T-helper 2 cell treated with Interferon-gamma antibody and Interleukin-4, amounts not matched to agents 5 μg/mL and 100 μg/mL, for 36 hours (primary cell): ENCODE measurements at regions not wholly inside any gene's neighbourhood (a gene's known extent, or its start where the extent isn't known, plus 50 kb on each side); places are given as distances from the start of the nearest gene placed in this dataset.

Source experiments
- DNase-seq: peaks from one replicate; pipeline ENCODE4 v3.0.0; 2021; ENCODE audit warnings: low spot score
- H3K27ac Mint-ChIP-seq: one replicate; pipeline ENCODE4 v1.8.0; 2021; ENCODE audit warnings: mild to moderate bottlenecking, mixed read lengths
- H3K27me3 Mint-ChIP-seq: one replicate; pipeline ENCODE4 v1.8.0; 2021; ENCODE audit warnings: low read depth, mixed read lengths
- H3K36me3 Mint-ChIP-seq: one replicate; pipeline ENCODE4 v1.8.0; 2021; ENCODE audit warnings: low read depth, mixed read lengths
- H3K4me1 Mint-ChIP-seq: one replicate; pipeline ENCODE4 v1.8.0; 2021; ENCODE audit warnings: low read depth, mixed read lengths
- H3K4me3 Mint-ChIP-seq: one replicate; pipeline ENCODE4 v1.8.0; 2022; ENCODE audit warnings: mild to moderate bottlenecking, moderate library complexity, mixed read lengths
- H3K9me3 Mint-ChIP-seq: one replicate; pipeline ENCODE4 v1.8.0; 2021; ENCODE audit warnings: mixed read lengths

GRCh38 chr16:65867276-65867960, 499.1 kb upstream of the CDH5 start:
- H3K4me3 Mint-ChIP-seq = no peak overlapping the region
- H3K27me3 Mint-ChIP-seq = no peaks in the 10 kb centered on the region
- H3K36me3 Mint-ChIP-seq = no peaks in the 10 kb centered on the region
- no peak overlapping the region for H3K27ac Mint-ChIP-seq
- H3K9me3 Mint-ChIP-seq = peaks cover 7% of the 10 kb centered on the region
- H3K4me1 Mint-ChIP-seq = no peaks in the 10 kb centered on the region
- DNase-seq = no peak

- H3K9me3 Mint-ChIP-seq = peaks cover 7% of the 10 kb centered on the region
- no peak for DNase-seq
- no peak overlapping the region for H3K27ac Mint-ChIP-seq
- no peaks in the 10 kb centered on the region for H3K36me3 Mint-ChIP-seq
- no peak overlapping the region for H3K4me3 Mint-ChIP-seq
- no peaks in the 10 kb centered on the region for H3K27me3 Mint-ChIP-seq
- no peaks in the 10 kb centered on the region for H3K4me1 Mint-ChIP-seq
Observed at GRCh38 chr16:65863236-65863635, 503.3 kb upstream of the CDH5 start.

GRCh38 chr16:65861131-65861731, 505.3 kb upstream of the CDH5 start:
- Mint-ChIP-seq H3K4me1 (no peaks in the 10 kb centered on the region), H3K27ac (no peak overlapping the region), H3K4me3 (no peak overlapping the region), H3K27me3 (no peaks in the 10 kb centered on the region), H3K9me3 (peaks cover 7% of the 10 kb centered on the region), H3K36me3 (no peaks in the 10 kb centered on the region)
- no peak for DNase-seq

GRCh38 chr16:65855171-65856145, 511.0 kb upstream of the CDH5 start:
- no peak for DNase-seq
- Mint-ChIP-seq H3K36me3 (no peaks in the 10 kb centered on the region), H3K27me3 (no peaks in the 10 kb centered on the region), H3K27ac (no peak overlapping the region), H3K9me3 (no peaks in the 10 kb centered on the region), H3K4me3 (no peak overlapping the region), H3K4me1 (no peaks in the 10 kb centered on the region)

GRCh38 chr16:65846210-65846602, 520.3 kb upstream of the CDH5 start:
- Mint-ChIP-seq H3K27ac (no peak overlapping the region), H3K4me1 (no peaks in the 10 kb centered on the region), H3K36me3 (no peaks in the 10 kb centered on the region), H3K4me3 (no peak overlapping the region), H3K27me3 (no peaks in the 10 kb centered on the region), H3K9me3 (no peaks in the 10 kb centered on the region)
- DNase-seq = no peak

- H3K4me1 Mint-ChIP-seq = no peaks in the 10 kb centered on the region
- no peak for DNase-seq
- H3K36me3 Mint-ChIP-seq = no peaks in the 10 kb centered on the region
- no peaks in the 10 kb centered on the region for H3K9me3 Mint-ChIP-seq
- no peak overlapping the region for H3K27ac Mint-ChIP-seq
- no peak overlapping the region for H3K4me3 Mint-ChIP-seq
- H3K27me3 Mint-ChIP-seq = no peaks in the 10 kb centered on the region
Observed at GRCh38 chr16:65845466-65846209, 520.9 kb upstream of the CDH5 start.

GRCh38 chr16:65843941-65844340, 522.5 kb upstream of the CDH5 start:
- H3K27me3 Mint-ChIP-seq = no peaks in the 10 kb centered on the region

GRCh38 chr16:65842067-65842466, 524.4 kb upstream of the CDH5 start:
- no peak overlapping the region for H3K4me3 Mint-ChIP-seq
- no peaks in the 10 kb centered on the region for H3K9me3 Mint-ChIP-seq
- H3K27ac Mint-ChIP-seq = no peak overlapping the region
- H3K27me3 Mint-ChIP-seq = no peaks in the 10 kb centered on the region
- no peaks in the 10 kb centered on the region for H3K36me3 Mint-ChIP-seq
- H3K4me1 Mint-ChIP-seq = no peaks in the 10 kb centered on the region
- no peak for DNase-seq

More at GRCh38 chr16:65843941-65844340, 522.5 kb upstream of the CDH5 start:
- Mint-ChIP-seq H3K4me1 (no peaks in the 10 kb centered on the region), H3K36me3 (no peaks in the 10 kb centered on the region), H3K27ac (no peak overlapping the region), H3K4me3 (no peak overlapping the region), H3K9me3 (no peaks in the 10 kb centered on the region)
- DNase-seq = no peak

GRCh38 chr16:65838001-65838400, 528.5 kb upstream of the CDH5 start:
- Mint-ChIP-seq H3K27ac (no peak overlapping the region), H3K36me3 (no peaks in the 10 kb centered on the region), H3K27me3 (no peaks in the 10 kb centered on the region), H3K4me1 (no peaks in the 10 kb centered on the region), H3K4me3 (no peak overlapping the region), H3K9me3 (no peaks in the 10 kb centered on the region)
- no peak for DNase-seq

- no peaks in the 10 kb centered on the region for H3K36me3 Mint-ChIP-seq
- H3K4me3 Mint-ChIP-seq = no peak overlapping the region
- no peaks in the 10 kb centered on the region for H3K9me3 Mint-ChIP-seq
- H3K27me3 Mint-ChIP-seq = no peaks in the 10 kb centered on the region
- H3K27ac Mint-ChIP-seq = no peak overlapping the region
- no peak for DNase-seq
- no peaks in the 10 kb centered on the region for H3K4me1 Mint-ChIP-seq
Observed at GRCh38 chr16:65837464-65837863, 529.0 kb upstream of the CDH5 start.

- H3K9me3 Mint-ChIP-seq = no peaks in the 10 kb centered on the region
- no peak overlapping the region for H3K4me3 Mint-ChIP-seq
- no peaks in the 10 kb centered on the region for H3K36me3 Mint-ChIP-seq
- DNase-seq = no peak
- no peak overlapping the region for H3K27ac Mint-ChIP-seq
- H3K4me1 Mint-ChIP-seq = no peaks in the 10 kb centered on the region
- no peaks in the 10 kb centered on the region for H3K27me3 Mint-ChIP-seq
Observed at GRCh38 chr16:65834688-65835087, 531.8 kb upstream of the CDH5 start.

- no peaks in the 10 kb centered on the region for H3K36me3 Mint-ChIP-seq
- no peaks in the 10 kb centered on the region for H3K27me3 Mint-ChIP-seq
- no peaks in the 10 kb centered on the region for H3K4me1 Mint-ChIP-seq
- H3K27ac Mint-ChIP-seq = no peak overlapping the region
- DNase-seq = no peak
- no peak overlapping the region for H3K4me3 Mint-ChIP-seq
- H3K9me3 Mint-ChIP-seq = no peaks in the 10 kb centered on the region
Observed at GRCh38 chr16:65833171-65833871, 533.2 kb upstream of the CDH5 start.

- no peaks in the 10 kb centered on the region for H3K9me3 Mint-ChIP-seq
- DNase-seq = no peak
- H3K36me3 Mint-ChIP-seq = no peaks in the 10 kb centered on the region
- no peak overlapping the region for H3K27ac Mint-ChIP-seq
- H3K4me1 Mint-ChIP-seq = no peaks in the 10 kb centered on the region
- H3K27me3 Mint-ChIP-seq = no peaks in the 10 kb centered on the region
- H3K4me3 Mint-ChIP-seq = no peak overlapping the region
Observed at GRCh38 chr16:65832679-65833078, 533.8 kb upstream of the CDH5 start.
